CD4-positive, alpha-beta T cell treated with Interleukin-6 at 100 ng/mL for 8 hours (primary cell): ENCODE measurements at regions not wholly inside any gene's neighbourhood (a gene's known extent, or its start where the extent isn't known, plus 50 kb on each side); places are given as distances from the start of the nearest gene placed in this dataset.
"Not testable (repeated sequence)": the region's sequence is repeated elsewhere in the genome, so short reads cannot be mapped to it uniquely, and the experiment has no call there.

Experiments
- DNase-seq: peaks from one replicate; pipeline ENCODE4 v3.0.0-alpha.2; 2020; ENCODE audit warnings: mixed read lengths, low spot score

GRCh38 chr14:55846826-55847446 lies 266.9 kb downstream of the KTN1 start:
- no peak for DNase-seq

- DNase-seq: no peak
Observed at GRCh38 chr14:55847766-55848165, 267.8 kb downstream of the KTN1 start.

DNA sequence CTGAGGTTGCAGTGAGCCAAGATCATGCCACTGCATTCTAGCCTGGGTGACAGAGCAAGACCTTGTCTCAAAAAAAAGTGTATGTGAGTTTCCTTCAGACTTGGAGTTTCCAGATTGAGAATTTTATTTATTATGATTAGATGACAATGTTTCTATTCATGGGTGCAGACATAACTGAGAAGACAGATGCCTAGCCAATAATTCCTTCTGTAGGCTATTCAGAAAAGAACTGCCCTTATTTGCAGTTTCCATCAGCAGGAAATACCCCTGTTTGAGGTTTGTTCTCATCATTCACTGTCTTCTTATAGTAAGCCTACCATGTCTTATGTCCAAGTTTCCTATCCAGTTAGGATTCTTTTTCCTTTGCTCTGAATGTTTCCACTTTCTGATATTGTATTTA lies 269.0 kb downstream of the KTN1 start:
- DNase-seq: no peak

DNA sequence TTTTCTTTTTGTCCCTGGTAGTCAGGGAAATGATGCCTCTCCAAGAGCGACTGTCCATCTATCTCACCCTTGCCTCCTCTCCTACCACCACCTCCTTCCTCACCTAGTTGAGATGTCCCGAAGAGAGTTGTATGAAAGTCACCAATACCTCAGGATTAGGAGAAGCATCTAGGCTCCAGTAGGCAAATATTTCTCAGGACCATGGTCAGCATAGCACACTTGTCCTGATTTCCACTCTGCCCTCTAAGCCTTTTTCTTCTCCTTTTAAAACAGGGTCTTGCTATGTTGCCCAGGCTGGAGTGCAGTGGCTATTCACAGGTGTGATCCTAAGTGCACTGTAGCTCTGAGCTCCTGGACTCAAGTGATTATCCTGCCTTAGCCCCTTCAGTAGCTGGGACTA lies 268.4 kb upstream of the PELI2 start:
- DNase-seq: no peak

GRCh38 chr14:55850825-55851241 lies 267.4 kb upstream of the PELI2 start:
- no peak for DNase-seq

- DNase-seq: no peak
Observed at GRCh38 chr14:55851301-55851700, 266.9 kb upstream of the PELI2 start.

- no peak for DNase-seq
Observed at GRCh38 chr14:55851961-55852360, 266.2 kb upstream of the PELI2 start.

- DNase-seq: no peak
Observed at GRCh38 chr14:55855751-55856150, 262.5 kb upstream of the PELI2 start.

GRCh38 chr14:55858604-55859003 lies 259.6 kb upstream of the PELI2 start:
- DNase-seq: no peak

- not testable (repeated sequence) for DNase-seq
Observed at GRCh38 chr14:55861561-55861960, 256.6 kb upstream of the PELI2 start.

DNA sequence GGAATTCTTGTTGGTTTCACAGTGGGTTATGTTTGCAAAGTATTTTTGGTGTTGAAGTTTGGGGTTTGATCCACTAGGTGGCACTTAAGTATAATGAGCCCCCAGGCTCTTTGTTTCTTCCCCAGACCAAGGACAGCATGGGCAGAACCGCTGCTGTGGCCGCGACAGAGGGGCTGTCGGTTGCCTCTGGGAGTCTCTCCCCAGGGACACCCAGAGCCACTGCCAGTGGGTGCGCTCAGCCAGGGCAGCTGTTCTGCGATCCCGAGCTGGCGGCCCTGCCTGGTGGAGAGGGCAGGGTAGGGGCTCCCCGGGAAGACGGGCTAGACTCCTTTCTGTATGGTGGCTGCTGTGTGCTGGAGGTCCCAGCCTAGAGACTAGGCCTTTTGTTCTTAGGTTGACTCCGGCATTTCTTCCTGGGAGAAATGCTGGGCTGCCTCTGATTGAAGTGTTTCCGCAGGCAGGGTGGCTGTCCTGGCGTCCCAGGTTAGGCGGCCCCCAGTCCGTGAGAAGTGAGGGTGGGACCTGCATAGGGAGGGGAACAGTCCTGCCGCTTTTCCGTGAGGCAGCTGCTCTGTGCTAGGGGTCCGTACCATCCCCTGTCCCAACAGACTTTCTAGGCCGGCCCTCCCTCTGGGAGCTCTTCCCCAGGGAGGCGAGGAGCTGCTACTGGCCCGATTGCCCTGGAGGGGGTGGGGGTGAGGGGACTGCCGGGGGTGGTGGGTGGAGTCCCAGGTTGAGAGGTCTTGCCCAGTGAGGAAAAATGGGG lies 253.1 kb upstream of the PELI2 start:
- DNase-seq: no peak

- DNase-seq: no peak
Observed at GRCh38 chr14:55867311-55867710, 250.9 kb upstream of the PELI2 start.

- DNase-seq: no peak
Observed at GRCh38 chr14:55867719-55868118, 250.5 kb upstream of the PELI2 start.

DNA sequence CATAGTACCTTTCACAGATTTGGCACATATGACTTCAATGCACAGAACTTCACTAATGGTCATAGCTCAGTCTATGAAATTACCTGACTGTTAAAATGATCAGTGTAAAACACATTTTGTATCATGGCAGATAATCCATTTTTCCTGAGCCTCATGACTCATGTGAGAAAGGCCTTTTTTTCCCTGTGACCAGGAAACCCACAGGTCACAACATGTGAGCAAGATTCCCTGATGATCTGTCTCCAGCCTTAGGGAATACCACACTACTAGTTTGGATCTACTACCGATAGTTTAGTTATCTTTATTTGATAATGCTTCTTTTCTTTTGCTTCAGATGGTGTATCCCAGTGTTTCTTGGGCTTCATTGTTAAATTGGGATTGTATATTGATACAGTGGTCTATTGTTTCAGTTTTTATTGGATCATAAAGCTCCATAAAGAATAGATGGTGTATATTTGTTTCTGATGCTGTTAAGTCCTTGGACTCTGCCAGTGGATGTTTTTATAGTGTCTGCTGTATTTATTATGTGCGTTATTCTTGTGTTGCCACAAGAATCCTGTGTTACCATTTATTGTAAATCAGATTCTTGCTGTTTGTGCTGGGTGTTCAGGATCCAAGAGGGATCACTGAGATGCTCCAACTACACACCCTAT lies 248.7 kb upstream of the PELI2 start:
- no peak for DNase-seq

DNA sequence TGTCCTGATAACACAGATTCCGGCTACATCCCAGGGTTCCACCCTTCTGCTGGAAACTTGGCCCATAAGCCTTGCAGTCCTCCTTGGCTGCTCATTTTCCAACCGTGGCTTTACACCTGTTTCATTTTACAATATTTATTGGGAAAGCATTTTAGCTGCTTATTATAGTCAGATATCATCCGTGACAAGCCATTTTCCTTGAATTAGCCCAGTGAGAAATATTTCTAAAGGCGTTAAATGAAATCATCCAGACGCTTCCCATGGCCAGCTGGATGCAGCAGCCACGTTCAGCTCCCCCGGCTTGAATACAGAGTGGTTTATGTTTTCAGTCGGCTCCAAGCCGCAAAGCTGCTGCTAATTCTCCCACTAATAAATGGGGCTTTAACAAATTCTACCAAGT lies 245.0 kb upstream of the PELI2 start:
- no peak for DNase-seq

DNA sequence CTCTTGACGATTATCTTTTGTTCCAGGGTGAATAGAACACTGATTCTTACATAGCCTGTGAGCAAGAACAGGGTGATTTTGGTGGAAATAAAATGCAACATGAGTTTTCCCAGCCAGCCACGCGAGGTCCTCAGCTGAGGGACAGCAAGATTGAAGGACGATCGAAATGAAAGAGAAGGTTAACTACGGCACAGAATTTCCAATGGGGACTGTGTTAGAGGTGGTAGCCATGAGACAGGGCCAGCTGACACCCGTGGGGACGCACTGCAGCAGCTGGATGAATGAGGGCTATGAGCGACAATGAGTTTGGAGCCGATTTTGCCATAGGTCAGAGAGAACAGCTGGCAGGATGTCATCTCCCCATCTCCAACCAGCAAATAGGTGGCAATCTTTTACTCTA lies 243.4 kb upstream of the PELI2 start:
- no peak for DNase-seq

- no peak for DNase-seq
Observed at GRCh38 chr14:55877942-55878341, 240.3 kb upstream of the PELI2 start.

DNA sequence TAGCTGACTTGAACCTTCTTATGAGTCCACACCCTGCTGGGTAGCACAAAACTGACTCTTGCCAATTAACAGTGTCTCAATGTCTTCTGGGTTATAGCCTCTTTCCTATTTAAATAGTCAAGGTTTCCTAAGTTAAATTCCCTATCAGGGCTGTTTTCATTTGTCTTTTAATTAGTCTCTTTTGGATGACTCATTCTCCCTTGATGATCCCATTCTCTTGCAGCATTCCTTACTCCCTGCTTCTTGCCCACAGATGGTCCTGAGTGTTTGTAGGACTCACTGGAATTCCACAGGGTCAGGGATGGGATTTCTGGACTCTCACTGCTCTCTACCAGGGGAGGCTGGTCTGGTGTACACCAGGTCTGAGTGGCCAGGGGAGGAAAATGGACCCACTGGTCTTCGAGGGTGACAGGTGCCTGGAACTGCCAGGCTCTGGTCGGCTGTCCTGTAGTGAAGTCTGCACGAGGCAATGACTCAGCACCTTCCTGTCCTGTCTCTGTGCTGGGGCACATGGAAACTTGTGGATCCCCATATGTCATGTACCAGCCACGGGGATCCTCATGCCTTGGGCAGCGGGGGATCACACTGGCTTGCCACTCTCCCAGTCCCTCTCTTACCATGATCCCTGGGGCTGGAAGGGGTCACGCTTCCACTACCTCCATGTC lies 236.5 kb upstream of the PELI2 start:
- no peak for DNase-seq

GRCh38 chr14:55884819-55885218 lies 233.4 kb upstream of the PELI2 start:
- DNase-seq: no peak

DNA sequence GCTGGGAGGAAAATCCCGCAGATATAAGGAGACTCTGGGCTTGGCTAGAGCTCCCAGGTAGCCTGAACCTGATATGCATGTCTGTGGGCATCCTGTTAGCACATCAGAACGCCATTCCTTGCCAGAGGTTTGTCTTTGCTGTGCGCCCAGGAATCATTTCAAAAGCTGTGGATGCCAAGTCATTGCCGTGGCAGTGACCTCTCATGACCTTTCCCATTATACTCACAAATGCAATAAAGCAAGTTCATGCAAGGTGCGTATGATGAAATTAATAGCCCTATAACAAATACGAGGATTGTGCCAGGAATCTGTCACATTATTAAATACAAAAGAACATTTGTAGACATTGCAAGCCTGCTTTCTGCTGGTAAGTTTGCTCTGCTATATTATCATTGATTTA lies 229.1 kb upstream of the PELI2 start:
- DNase-seq: no peak

- DNase-seq: no peak
Observed at GRCh38 chr14:55891692-55892091, 226.5 kb upstream of the PELI2 start.

DNA sequence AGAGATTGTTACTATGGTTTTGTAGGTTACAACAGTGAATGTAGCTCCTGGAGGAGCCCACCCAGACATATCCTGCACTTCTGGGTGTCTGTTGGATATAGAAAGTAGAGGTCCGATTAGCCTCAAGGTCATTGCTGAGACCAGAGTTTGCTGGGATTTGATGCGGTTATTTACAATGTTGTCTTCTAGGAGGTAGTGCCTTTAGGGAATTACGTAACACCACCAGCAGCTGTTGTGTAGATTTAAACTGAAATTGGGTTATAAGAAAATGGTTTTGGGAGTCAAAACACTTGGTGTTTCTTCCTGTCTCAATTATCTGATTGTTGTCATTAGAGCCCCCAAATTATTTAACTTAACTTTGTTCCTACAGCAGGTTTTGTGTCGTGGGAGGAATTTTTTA lies 225.3 kb upstream of the PELI2 start:
- DNase-seq: no peak

DNA sequence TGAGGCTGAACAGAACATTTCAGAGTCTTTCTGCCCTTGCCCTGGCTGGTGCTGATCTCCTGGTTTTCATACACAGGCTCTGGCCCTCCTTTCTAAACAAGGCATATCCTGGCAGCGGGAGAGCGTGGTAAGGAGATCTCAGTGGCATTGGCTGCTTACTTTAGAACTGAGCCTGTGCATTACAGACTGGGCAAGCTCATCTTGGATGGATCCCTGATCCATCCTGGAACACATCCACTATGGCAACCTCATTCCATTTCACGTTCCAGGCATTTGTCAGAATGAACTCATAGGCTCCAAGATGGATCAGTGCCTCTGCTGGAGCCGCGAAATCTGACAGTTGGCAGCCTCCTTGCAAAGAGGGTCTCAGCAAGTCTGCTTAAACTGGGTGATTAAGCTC lies 224.5 kb upstream of the PELI2 start:
- DNase-seq: no peak
